ENCODE measurements at regions not wholly inside any gene's neighbourhood (a gene's known extent, or its start where the extent isn't known, plus 50 kb on each side); places are given as distances from the start of the nearest gene placed in this dataset.

DNA sequence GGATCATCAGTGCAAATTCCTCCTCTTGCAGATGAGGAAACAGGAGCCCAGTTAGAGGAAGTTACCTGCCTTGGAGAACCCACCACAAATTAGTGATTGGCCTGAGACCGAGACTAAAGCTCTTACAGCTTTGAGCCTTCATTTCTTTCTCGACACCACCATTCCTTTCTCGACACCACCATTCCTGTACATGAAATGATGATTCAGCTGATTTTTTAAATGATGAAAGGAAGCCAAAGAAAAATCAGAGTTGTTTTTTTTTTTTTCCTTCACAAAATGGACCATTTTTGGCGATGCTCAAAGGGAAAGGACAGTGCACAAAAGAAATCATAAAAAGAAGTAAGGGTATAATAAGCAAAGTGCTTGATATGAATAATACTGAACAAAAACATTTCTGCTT, 1080.2 kb upstream of the AUTS2 start:
- Histone ChIP-seq H3K27ac (ENCODE audit: low read depth, low read length) (no peak overlapping the region), H3K4me1 (ENCODE audit: insufficient read depth, low read length) (no peaks in the 10 kb centered on the region), H3K9me3 (ENCODE audit: control insufficient read depth in 1 of 2, low read length in 2 of 2) (no peaks in the 10 kb centered on the region), H3K27me3 (ENCODE audit: insufficient read depth, low read length) (no peaks in the 10 kb centered on the region), H3K36me3 (ENCODE audit: insufficient read depth, low read length) (no peaks in the 10 kb centered on the region), H3K4me3 (ENCODE audit: low read length in 2 of 2) (no peak overlapping the region)
- H3K27ac Mint-ChIP-seq: no peak overlapping the region
- peaks cover 0 to 14% (median 3%) of the 10 kb centered on the region in 8 donors for H3K9me3 Mint-ChIP-seq
- H3K36me3 Mint-ChIP-seq: no peaks in the 10 kb centered on the region
- POLR2A ChIA-PET (ENCODE audit: partially characterized antibody): no interaction called here
- H3K4me3 Mint-ChIP-seq: no peak overlapping the region
- no peak for DNase-seq
- H3K27me3 Mint-ChIP-seq: no peaks in the 10 kb centered on the region
- intact Hi-C loops (cut with micrococcal nuclease): no loop called here
- CTCF ChIA-PET (ENCODE audit: partially characterized antibody): no interaction called here
- no peaks in the 10 kb centered on the region for H3K4me1 Mint-ChIP-seq

DNA sequence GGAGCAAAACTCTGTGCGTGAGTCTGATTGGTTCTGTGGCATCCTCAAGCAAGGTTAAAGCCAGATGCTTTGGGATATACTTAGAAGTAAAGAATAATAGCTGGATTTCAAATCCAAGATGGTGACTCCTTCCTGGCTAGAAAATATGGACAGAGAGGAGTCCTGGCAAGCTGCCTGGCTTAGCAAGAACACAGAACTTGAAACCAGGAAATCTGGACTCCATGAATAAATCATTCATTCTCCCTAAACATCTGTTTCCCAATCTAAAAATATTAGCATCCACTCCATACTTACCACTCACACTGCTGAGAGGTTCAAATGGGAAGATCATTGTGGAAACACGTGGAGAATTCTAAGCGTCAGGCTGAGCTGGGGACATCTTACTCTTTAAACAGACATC, 1074.1 kb upstream of the AUTS2 start:
- no peak overlapping the region for H3K27ac Mint-ChIP-seq
- no peaks in the 10 kb centered on the region for H3K27me3 ChIP-seq (ENCODE audit: insufficient read depth, low read length)
- H3K4me3 ChIP-seq (ENCODE audit: low read length in 2 of 2): no peak overlapping the region
- no peak overlapping the region for H3K27ac ChIP-seq (ENCODE audit: low read depth, low read length)
- intact Hi-C loops (cut with micrococcal nuclease): no loop called here
- H3K4me3 Mint-ChIP-seq: no peak overlapping the region
- H3K27me3 Mint-ChIP-seq: no peaks in the 10 kb centered on the region
- no peaks in the 10 kb centered on the region for H3K36me3 ChIP-seq (ENCODE audit: insufficient read depth, low read length)
- no peak for DNase-seq
- H3K36me3 Mint-ChIP-seq: no peaks in the 10 kb centered on the region
- no peaks in the 10 kb centered on the region for H3K4me1 Mint-ChIP-seq
- H3K9me3 ChIP-seq (ENCODE audit: control insufficient read depth in 1 of 2, low read length in 2 of 2): peaks cover 0 to 4% of the 10 kb centered on the region in 2 donors
- H3K4me1 ChIP-seq (ENCODE audit: insufficient read depth, low read length): no peaks in the 10 kb centered on the region
- POLR2A ChIA-PET (ENCODE audit: partially characterized antibody): no interaction called here
- CTCF ChIA-PET (ENCODE audit: partially characterized antibody): no interaction called here
- H3K9me3 Mint-ChIP-seq: peaks cover 5 to 34% (median 17%) of the 10 kb centered on the region in 8 donors

- no peak for DNase-seq
- Mint-ChIP-seq H3K9me3 (peaks cover 10 to 40% (median 15%) of the 10 kb centered on the region in 8 donors), H3K4me3 (no peak overlapping the region), H3K27ac (no peak overlapping the region), H3K4me1 (no peaks in the 10 kb centered on the region), H3K36me3 (no peaks in the 10 kb centered on the region), H3K27me3 (no peaks in the 10 kb centered on the region)
- CTCF ChIA-PET (ENCODE audit: partially characterized antibody): no interaction called here
- intact Hi-C loops (cut with micrococcal nuclease): no loop called here
- Histone ChIP-seq H3K27ac (ENCODE audit: low read depth, low read length) (no peak overlapping the region), H3K36me3 (ENCODE audit: insufficient read depth, low read length) (no peaks in the 10 kb centered on the region), H3K27me3 (ENCODE audit: insufficient read depth, low read length) (no peaks in the 10 kb centered on the region), H3K4me3 (ENCODE audit: low read length in 2 of 2) (no peak overlapping the region), H3K4me1 (ENCODE audit: insufficient read depth, low read length) (no peaks in the 10 kb centered on the region), H3K9me3 (ENCODE audit: control insufficient read depth in 1 of 2, low read length in 2 of 2) (peaks cover 0 to 4% of the 10 kb centered on the region in 2 donors)
- POLR2A ChIA-PET (ENCODE audit: partially characterized antibody): no interaction called here
Observed at GRCh38 chr7:68529221-68529620, 1069.1 kb upstream of the AUTS2 start.

DNA sequence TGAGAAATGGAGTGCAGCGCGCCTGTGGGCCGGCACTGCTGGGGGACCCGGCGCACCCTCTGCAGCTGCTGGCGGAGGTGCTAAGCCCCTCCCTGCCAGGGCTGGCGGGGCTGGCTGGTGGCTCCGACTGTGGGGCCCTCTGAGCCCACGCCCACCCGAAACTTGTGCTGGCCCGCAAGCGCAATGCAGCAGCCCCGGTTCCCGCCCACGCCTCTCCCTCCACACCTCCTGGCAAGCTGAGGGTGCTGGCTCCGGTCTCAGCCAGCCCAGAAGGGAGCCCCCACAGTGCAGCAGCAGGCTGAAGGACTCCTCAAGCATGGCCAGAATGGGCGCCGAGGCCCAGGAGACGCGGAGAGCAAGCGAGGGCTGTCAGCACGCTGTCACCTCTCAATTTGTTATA, 1063.0 kb upstream of the AUTS2 start:
- H3K27ac ChIP-seq (ENCODE audit: low read depth, low read length): no peak overlapping the region
- peaks cover 0 to 18% (median 4%) of the 10 kb centered on the region in 8 donors for H3K9me3 Mint-ChIP-seq
- intact Hi-C loops (cut with micrococcal nuclease): no loop called here
- no peak overlapping the region for H3K4me3 Mint-ChIP-seq
- ChIA-PET POLR2A (ENCODE audit: partially characterized antibody) (no interaction called here), CTCF (ENCODE audit: partially characterized antibody) (no interaction called here)
- no peaks in the 10 kb centered on the region for H3K4me1 ChIP-seq (ENCODE audit: insufficient read depth, low read length)
- H3K4me1 Mint-ChIP-seq: no peaks in the 10 kb centered on the region
- H3K9me3 ChIP-seq (ENCODE audit: control insufficient read depth in 1 of 2, low read length in 2 of 2): no peaks in the 10 kb centered on the region
- H3K36me3 ChIP-seq (ENCODE audit: insufficient read depth, low read length): no peaks in the 10 kb centered on the region
- no peaks in the 10 kb centered on the region for H3K36me3 Mint-ChIP-seq
- no peak overlapping the region for H3K4me3 ChIP-seq (ENCODE audit: low read length in 2 of 2)
- DNase-seq: no peak
- no peaks in the 10 kb centered on the region for H3K27me3 Mint-ChIP-seq
- no peak overlapping the region for H3K27ac Mint-ChIP-seq
- no peaks in the 10 kb centered on the region for H3K27me3 ChIP-seq (ENCODE audit: insufficient read depth, low read length)

DNA sequence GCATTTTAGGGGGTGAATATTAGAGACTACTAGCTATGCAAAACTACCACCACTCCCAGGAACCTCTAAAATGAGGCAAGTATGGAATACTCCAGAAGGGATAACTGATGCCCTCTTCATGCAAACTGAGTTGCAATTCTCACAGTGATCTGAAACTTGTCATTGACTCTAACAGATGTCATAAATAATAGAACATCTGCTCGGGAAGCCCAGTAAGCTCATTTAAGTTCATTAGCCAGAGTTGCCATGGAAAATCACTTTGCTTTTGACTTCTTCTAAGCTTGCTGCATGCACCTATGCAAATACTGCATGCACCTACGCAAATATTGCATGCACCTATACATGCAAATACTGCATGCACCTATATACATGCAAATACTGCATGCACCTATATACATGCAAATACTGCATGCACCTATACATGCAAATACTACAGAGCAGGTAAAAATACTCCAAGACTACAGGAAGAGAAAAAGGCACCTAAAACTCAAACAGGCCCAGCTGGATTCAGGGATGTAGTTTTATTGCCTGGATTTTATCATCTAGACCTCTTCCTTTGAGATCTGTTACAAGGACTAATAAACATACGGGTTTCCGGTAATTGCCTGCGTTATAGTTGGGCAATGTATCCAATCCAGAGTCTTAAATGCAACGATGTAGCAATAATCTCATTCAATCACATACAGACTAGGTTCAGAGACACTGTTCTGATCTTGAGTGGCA, 1061.1 kb upstream of the AUTS2 start:
- no peak for DNase-seq
- Mint-ChIP-seq H3K27me3 (no peaks in the 10 kb centered on the region), H3K9me3 (peaks cover 0 to 21% (median 9%) of the 10 kb centered on the region in 8 donors), H3K36me3 (no peaks in the 10 kb centered on the region), H3K4me3 (no peak overlapping the region), H3K27ac (no peak overlapping the region), H3K4me1 (no peaks in the 10 kb centered on the region)
- Histone ChIP-seq H3K27me3 (ENCODE audit: insufficient read depth, low read length) (no peaks in the 10 kb centered on the region), H3K27ac (ENCODE audit: low read depth, low read length) (no peak overlapping the region), H3K4me1 (ENCODE audit: insufficient read depth, low read length) (no peaks in the 10 kb centered on the region), H3K9me3 (ENCODE audit: control insufficient read depth in 1 of 2, low read length in 2 of 2) (no peaks in the 10 kb centered on the region), H3K4me3 (ENCODE audit: low read length in 2 of 2) (no peak overlapping the region), H3K36me3 (ENCODE audit: insufficient read depth, low read length) (no peaks in the 10 kb centered on the region)
- ChIA-PET POLR2A (ENCODE audit: partially characterized antibody) (no interaction called here), CTCF (ENCODE audit: partially characterized antibody) (no interaction called here)
- intact Hi-C loops (cut with micrococcal nuclease): no loop called here

GRCh38 chr7:68537774-68538071, 1060.6 kb upstream of the AUTS2 start:
- H3K9me3 Mint-ChIP-seq: peaks cover 0 to 21% (median 9%) of the 10 kb centered on the region in 8 donors
- CTCF ChIA-PET (ENCODE audit: partially characterized antibody): no interaction called here
- Histone ChIP-seq H3K4me1 (ENCODE audit: insufficient read depth, low read length) (no peaks in the 10 kb centered on the region), H3K27me3 (ENCODE audit: insufficient read depth, low read length) (no peaks in the 10 kb centered on the region), H3K9me3 (ENCODE audit: control insufficient read depth in 1 of 2, low read length in 2 of 2) (no peaks in the 10 kb centered on the region), H3K36me3 (ENCODE audit: insufficient read depth, low read length) (no peaks in the 10 kb centered on the region), H3K27ac (ENCODE audit: low read depth, low read length) (no peak overlapping the region), H3K4me3 (ENCODE audit: low read length in 2 of 2) (no peak overlapping the region)
- intact Hi-C loops (cut with micrococcal nuclease): no loop called here
- POLR2A ChIA-PET (ENCODE audit: partially characterized antibody): no interaction called here
- no peak for DNase-seq
- H3K36me3 Mint-ChIP-seq: no peaks in the 10 kb centered on the region
- no peak overlapping the region for H3K4me3 Mint-ChIP-seq
- H3K27ac Mint-ChIP-seq: no peak overlapping the region
- no peaks in the 10 kb centered on the region for H3K4me1 Mint-ChIP-seq
- no peaks in the 10 kb centered on the region for H3K27me3 Mint-ChIP-seq

DNA sequence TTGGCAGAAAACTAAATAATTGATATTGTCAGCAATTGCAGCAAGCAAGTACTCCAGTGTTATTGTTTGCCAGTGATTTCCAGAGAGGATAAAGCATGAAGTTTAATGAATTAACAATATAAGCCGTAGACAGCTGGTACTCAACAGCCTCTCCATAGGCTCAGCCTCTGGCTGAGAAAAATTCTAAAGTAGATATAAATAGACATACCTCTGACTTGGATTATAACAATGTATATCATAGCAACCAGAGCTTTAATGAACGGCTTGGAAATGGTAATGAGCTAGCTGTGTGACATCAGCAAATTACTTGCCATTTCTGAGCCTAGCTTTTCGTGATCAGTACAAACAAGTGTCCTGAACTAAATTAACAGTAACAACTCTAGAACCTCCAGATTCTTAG, 1055.4 kb upstream of the AUTS2 start:
- Histone ChIP-seq H3K4me3 (ENCODE audit: low read length in 2 of 2) (no peak overlapping the region), H3K36me3 (ENCODE audit: insufficient read depth, low read length) (no peaks in the 10 kb centered on the region), H3K9me3 (ENCODE audit: control insufficient read depth in 1 of 2, low read length in 2 of 2) (no peaks in the 10 kb centered on the region), H3K4me1 (ENCODE audit: insufficient read depth, low read length) (no peaks in the 10 kb centered on the region), H3K27me3 (ENCODE audit: insufficient read depth, low read length) (no peaks in the 10 kb centered on the region), H3K27ac (ENCODE audit: low read depth, low read length) (no peak overlapping the region)
- Mint-ChIP-seq H3K9me3 (peaks cover 0 to 33% (median 12%) of the 10 kb centered on the region in 8 donors), H3K4me3 (no peak overlapping the region), H3K27me3 (no peaks in the 10 kb centered on the region), H3K4me1 (no peaks in the 10 kb centered on the region), H3K27ac (no peak overlapping the region), H3K36me3 (no peaks in the 10 kb centered on the region)
- POLR2A ChIA-PET (ENCODE audit: partially characterized antibody): no interaction called here
- intact Hi-C loops (cut with micrococcal nuclease): no loop called here
- no peak for DNase-seq
- CTCF ChIA-PET (ENCODE audit: partially characterized antibody): no interaction called here

- Histone ChIP-seq H3K9me3 (ENCODE audit: control insufficient read depth in 1 of 2, low read length in 2 of 2) (no peaks in the 10 kb centered on the region), H3K36me3 (ENCODE audit: insufficient read depth, low read length) (no peaks in the 10 kb centered on the region), H3K27ac (ENCODE audit: low read depth, low read length) (no peak overlapping the region), H3K27me3 (ENCODE audit: insufficient read depth, low read length) (no peaks in the 10 kb centered on the region), H3K4me1 (ENCODE audit: insufficient read depth, low read length) (no peaks in the 10 kb centered on the region), H3K4me3 (ENCODE audit: low read length in 2 of 2) (no peak overlapping the region)
- no peaks in the 10 kb centered on the region for H3K27me3 Mint-ChIP-seq
- H3K27ac Mint-ChIP-seq: no peak overlapping the region
- no peaks in the 10 kb centered on the region for H3K4me1 Mint-ChIP-seq
- intact Hi-C loops (cut with micrococcal nuclease): no loop called here
- POLR2A ChIA-PET (ENCODE audit: partially characterized antibody): no interaction called here
- H3K36me3 Mint-ChIP-seq: no peaks in the 10 kb centered on the region
- H3K4me3 Mint-ChIP-seq: no peak overlapping the region
- no peak for DNase-seq
- H3K9me3 Mint-ChIP-seq: peaks cover 0 to 22% (median 11%) of the 10 kb centered on the region in 8 donors
- CTCF ChIA-PET (ENCODE audit: partially characterized antibody): no interaction called here
Observed at GRCh38 chr7:68544851-68545250, 1053.4 kb upstream of the AUTS2 start.
